GM12875 (cell line): ENCODE measurements at regions not wholly inside any gene's neighbourhood (a gene's known extent, or its start where the extent isn't known, plus 50 kb on each side); places are given as distances from the start of the nearest gene placed in this dataset.
"Not testable (repeated sequence)": the region's sequence is repeated elsewhere in the genome, so short reads cannot be mapped to it uniquely, and the experiment has no call there.

ENCODE experiments used
- H3K4me3 ChIP-seq: one replicate; pipeline ENCODE4 v1.5.1; 2011; ENCODE audit warnings: low read depth, low read length, control low read depth
- TF ChIP-seq, protein P1 (sequence below): IDR thresholded peaks from 2 replicates; pipeline ENCODE4 v1.5.1; 2011; ENCODE audit warnings: low read depth, mild to moderate bottlenecking, control low read depth, inconsistent platforms, low read length, moderate library complexity, borderline replicate concordance; ENCODE audit not compliant: insufficient read depth

GRCh38 chr16:72729552-72729951 lies 318.4 kb downstream of the ZFHX3 start:
- H3K4me3 ChIP-seq: not testable (repeated sequence)

GRCh38 chr16:72728516-72728915 lies 319.4 kb downstream of the ZFHX3 start:
- H3K4me3 ChIP-seq: no peak overlapping the region
- TF ChIP-seq, protein P1, sequence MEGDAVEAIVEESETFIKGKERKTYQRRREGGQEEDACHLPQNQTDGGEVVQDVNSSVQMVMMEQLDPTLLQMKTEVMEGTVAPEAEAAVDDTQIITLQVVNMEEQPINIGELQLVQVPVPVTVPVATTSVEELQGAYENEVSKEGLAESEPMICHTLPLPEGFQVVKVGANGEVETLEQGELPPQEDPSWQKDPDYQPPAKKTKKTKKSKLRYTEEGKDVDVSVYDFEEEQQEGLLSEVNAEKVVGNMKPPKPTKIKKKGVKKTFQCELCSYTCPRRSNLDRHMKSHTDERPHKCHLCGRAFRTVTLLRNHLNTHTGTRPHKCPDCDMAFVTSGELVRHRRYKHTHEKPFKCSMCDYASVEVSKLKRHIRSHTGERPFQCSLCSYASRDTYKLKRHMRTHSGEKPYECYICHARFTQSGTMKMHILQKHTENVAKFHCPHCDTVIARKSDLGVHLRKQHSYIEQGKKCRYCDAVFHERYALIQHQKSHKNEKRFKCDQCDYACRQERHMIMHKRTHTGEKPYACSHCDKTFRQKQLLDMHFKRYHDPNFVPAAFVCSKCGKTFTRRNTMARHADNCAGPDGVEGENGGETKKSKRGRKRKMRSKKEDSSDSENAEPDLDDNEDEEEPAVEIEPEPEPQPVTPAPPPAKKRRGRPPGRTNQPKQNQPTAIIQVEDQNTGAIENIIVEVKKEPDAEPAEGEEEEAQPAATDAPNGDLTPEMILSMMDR: no peak

GRCh38 chr16:72727565-72727964 lies 320.4 kb downstream of the ZFHX3 start:
- no peak overlapping the region for H3K4me3 ChIP-seq
- TF ChIP-seq, protein P1: no peak

GRCh38 chr16:72725643-72726042 lies 322.3 kb downstream of the ZFHX3 start:
- TF ChIP-seq, protein P1: no peak

GRCh38 chr16:72723781-72724180 lies 324.1 kb downstream of the ZFHX3 start:
- TF ChIP-seq, protein P1: no peak
- H3K4me3 ChIP-seq: no peak overlapping the region

More at GRCh38 chr16:72725643-72726042, 322.3 kb downstream of the ZFHX3 start:
- no peak overlapping the region for H3K4me3 ChIP-seq

DNA sequence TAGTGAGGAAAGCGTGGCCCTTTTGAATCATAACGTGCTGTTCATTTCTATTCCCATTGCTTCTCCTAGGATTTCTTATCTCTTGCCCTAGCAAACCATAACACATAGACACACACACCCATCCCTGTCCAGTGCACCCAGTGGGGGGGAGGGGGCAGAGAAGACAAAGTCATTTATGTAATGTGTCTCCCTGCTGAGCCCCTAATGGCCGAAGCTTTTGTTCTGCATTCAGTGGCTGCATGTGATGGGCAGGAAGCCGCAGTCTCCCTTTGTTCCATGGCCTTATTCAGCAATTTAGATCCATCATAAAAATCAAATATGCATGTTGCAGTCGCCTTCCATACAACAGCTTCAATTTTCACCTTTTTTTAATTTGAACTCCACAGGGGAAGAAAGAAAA lies 325.4 kb downstream of the ZFHX3 start:
- TF ChIP-seq, protein P1: no peak
- no peak overlapping the region for H3K4me3 ChIP-seq

- TF ChIP-seq, protein P1: no peak
- no peak overlapping the region for H3K4me3 ChIP-seq
These were observed 325.9 kb downstream of the ZFHX3 start for GRCh38 chr16:72721981-72722380.

DNA sequence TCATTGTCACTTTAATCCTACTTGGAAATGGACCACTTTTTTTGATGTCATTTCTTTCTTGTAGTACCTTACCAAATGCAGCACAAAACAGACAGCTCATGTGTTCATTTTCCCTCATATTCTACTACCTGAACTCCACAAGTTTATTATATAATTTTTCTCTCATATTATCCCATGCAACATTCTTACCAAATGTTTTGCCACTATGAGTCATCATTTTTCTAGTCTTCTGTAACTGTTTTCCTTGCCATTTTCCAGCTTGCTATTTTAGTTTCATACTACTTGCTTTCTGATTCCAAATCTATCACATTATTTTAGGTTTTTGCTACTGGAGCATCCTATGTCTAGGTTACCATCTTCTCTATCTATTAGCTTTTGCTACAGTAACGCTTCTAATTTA lies 332.7 kb downstream of the ZFHX3 start:
- TF ChIP-seq, protein P1: no peak
- no peak overlapping the region for H3K4me3 ChIP-seq
